ENCODE measurements at regions not wholly inside any gene's neighbourhood (a gene's known extent, or its start where the extent isn't known, plus 50 kb on each side); places are given as distances from the start of the nearest gene placed in this dataset.
"Not testable (repeated sequence)": the region's sequence is repeated elsewhere in the genome, so short reads cannot be mapped to it uniquely, and the experiment has no call there.

DNA sequence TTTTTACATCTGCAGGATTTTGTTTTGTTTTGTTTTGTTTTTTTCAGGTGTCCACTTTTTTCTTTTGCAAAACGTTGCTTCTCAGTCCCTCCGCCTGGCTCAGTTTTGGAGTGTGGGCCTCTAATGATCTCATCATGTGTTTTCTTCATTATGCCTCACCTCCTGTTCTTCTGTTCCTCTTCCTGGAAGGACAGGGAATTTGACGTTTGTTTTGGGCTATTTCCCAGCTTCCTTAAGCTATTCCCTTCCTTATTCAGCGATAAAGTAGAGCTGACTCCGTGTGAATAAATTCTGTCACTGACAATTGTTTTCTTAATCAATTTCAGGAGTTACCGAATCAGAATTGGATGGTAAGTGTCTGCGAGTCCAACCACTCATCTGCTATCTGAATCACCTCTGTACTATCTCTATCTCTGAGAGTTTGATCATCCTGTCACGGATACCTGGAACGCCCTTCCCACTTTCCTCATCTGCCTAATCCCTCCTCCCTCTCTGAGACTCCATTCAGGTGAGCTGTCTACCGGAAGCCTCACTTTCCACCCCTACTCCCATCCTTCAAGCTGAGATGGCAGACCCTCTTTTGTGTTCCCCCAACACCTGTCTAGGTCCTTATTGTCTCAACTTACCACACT is 218.4 kb downstream of the GATA3 start:
- H3K9me3 ChIP-seq: no peaks in the 10 kb centered on the region
- H3K4me3 ChIP-seq: no peak overlapping the region
- no peaks in the 10 kb centered on the region for H4K20me1 ChIP-seq
- no peak overlapping the region for H3K9ac ChIP-seq
- no peaks in the 10 kb centered on the region for H3K27me3 ChIP-seq
- no peak overlapping the region for H3K4me2 ChIP-seq
- H3K27ac ChIP-seq: no peak overlapping the region
- no peaks in the 10 kb centered on the region for H3K4me1 ChIP-seq
- no peak for TF ChIP-seq Cebpa-rat (IDR thresholded peaks at IDR 0.05)
- H3K36me3 ChIP-seq: no peaks in the 10 kb centered on the region

DNA sequence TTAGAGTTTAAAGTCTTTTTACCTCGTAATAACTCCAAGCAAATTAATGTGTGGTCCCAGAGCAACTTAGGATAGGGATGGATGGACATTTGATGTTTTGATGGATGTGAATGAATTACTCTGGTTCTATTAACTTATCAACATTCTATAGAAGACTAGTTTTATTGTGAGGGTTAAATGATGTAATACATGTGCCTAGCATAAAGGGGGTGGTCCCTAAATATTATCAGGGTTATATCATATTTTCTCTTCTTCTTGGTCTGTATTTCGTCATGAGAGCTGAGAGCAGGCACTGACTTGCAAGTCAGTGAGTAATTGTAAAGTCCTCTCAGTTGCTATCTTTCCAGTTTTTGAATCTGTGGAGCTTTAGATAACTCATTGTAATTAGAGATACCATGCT is 219.3 kb downstream of the GATA3 start:
- Histone ChIP-seq H4K20me1 (no peaks in the 10 kb centered on the region), H3K27me3 (no peaks in the 10 kb centered on the region), H3K4me2 (no peak overlapping the region), H3K4me3 (no peak overlapping the region), H3K9me3 (no peaks in the 10 kb centered on the region), H3K27ac (no peak overlapping the region), H3K4me1 (no peaks in the 10 kb centered on the region), H3K9ac (no peak overlapping the region), H3K36me3 (no peaks in the 10 kb centered on the region)
- no peak for TF ChIP-seq Cebpa-rat (IDR thresholded peaks at IDR 0.05)

DNA sequence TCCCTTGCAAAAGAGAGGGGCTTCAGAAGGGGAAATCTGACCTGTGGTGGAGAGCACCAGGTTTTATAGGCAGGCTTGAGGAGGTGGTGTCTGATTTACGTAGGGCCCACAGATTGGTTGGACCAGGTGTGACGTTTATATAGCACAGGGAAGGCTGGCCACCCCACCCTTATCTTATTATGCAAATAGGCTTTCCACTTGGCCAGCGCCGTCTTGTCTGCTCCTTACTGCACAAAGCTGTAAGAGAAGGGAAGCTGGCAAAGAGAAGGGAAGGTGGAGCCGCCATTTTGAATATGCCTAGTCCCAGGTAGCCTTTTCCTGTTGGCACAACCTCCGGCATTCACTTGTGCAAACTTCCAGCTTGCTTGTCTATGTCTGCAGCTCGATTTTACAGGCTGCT is 221.4 kb downstream of the GATA3 start:
- no peaks in the 10 kb centered on the region for H4K20me1 ChIP-seq
- no peaks in the 10 kb centered on the region for H3K27me3 ChIP-seq
- H3K36me3 ChIP-seq: no peaks in the 10 kb centered on the region
- H3K4me3 ChIP-seq: no peak overlapping the region
- no peak overlapping the region for H3K27ac ChIP-seq
- no peaks in the 10 kb centered on the region for H3K4me1 ChIP-seq
- no peak overlapping the region for H3K4me2 ChIP-seq
- H3K9ac ChIP-seq: no peak overlapping the region
- H3K9me3 ChIP-seq: no peaks in the 10 kb centered on the region
- TF ChIP-seq Cebpa-rat (IDR thresholded peaks at IDR 0.05): no peak

DNA sequence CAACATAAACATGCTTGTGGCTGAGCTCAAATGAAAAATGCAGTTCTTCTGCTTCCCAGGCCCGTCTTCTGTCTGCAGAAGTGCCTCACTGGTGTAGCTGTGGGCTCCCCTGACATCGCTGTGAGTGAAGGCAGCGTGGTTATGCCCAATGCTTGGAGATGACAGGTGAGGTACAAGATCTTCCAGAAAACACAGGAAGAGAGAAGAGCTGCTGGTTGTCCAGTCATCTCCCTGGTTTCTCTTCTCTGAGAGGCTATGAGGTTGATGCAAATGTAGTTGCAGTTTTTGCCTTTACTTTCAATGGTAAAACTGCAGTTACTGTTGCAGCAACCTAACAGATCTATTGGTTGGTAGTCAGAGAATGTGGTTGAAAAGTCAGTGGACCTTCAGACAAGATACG is 223.6 kb downstream of the GATA3 start:
- Histone ChIP-seq H3K9me3 (no peaks in the 10 kb centered on the region), H3K36me3 (no peaks in the 10 kb centered on the region), H3K4me1 (no peaks in the 10 kb centered on the region), H3K27me3 (no peaks in the 10 kb centered on the region), H3K9ac (no peak overlapping the region), H3K4me3 (no peak overlapping the region), H4K20me1 (no peaks in the 10 kb centered on the region), H3K4me2 (no peak overlapping the region), H3K27ac (no peak overlapping the region)
- TF ChIP-seq Cebpa-rat (IDR thresholded peaks at IDR 0.05): no peak

DNA sequence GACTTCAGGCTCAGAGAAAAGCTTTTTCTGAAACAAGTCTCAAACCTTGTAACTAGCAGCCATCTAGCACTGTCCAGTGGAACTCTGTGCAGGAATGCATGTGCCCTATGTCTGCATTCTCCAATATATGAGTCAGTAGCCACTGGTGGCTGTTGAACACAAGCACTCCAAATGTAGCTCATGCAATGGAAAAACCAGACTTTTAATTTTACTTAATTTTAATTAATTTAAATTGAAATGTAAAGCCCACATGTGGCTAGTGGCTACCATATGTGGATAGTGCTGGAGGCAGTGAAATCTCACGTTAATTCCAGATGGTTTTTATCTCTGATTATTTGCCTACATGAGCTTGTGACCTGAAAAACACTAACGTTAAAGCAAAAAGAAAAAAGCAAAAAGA is 225.1 kb downstream of the GATA3 start:
- H3K4me3 ChIP-seq: no peak overlapping the region
- no peak overlapping the region for H3K4me2 ChIP-seq
- no peaks in the 10 kb centered on the region for H3K36me3 ChIP-seq
- no peaks in the 10 kb centered on the region for H3K9me3 ChIP-seq
- H4K20me1 ChIP-seq: no peaks in the 10 kb centered on the region
- no peak overlapping the region for H3K9ac ChIP-seq
- no peaks in the 10 kb centered on the region for H3K27me3 ChIP-seq
- no peak for TF ChIP-seq Cebpa-rat (IDR thresholded peaks at IDR 0.05)
- no peak overlapping the region for H3K27ac ChIP-seq
- H3K4me1 ChIP-seq: no peaks in the 10 kb centered on the region

DNA sequence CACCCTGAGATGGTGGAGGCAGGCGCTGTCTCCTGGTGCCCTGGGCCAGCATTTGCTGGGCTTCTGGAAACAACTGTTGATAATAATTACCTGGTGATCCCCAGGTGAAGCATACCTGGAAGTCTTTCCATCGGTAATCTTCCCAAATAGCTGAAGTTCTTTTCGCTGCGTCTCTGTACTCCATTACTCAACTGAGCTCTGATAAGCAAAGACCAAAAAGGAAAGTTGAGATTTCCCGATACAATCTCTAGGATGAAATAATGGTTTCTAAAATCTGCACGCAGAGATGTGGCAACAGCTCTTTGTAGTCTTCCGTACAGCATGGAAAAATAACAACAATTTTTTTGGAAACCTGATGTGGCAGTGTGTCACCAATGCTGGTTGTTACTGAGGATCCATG is 226.5 kb downstream of the GATA3 start:
- Histone ChIP-seq H3K4me1 (no peaks in the 10 kb centered on the region), H3K9me3 (no peaks in the 10 kb centered on the region), H3K9ac (no peak overlapping the region), H3K27me3 (no peaks in the 10 kb centered on the region), H3K4me3 (no peak overlapping the region), H3K4me2 (no peak overlapping the region), H3K27ac (no peak overlapping the region), H3K36me3 (no peaks in the 10 kb centered on the region), H4K20me1 (no peaks in the 10 kb centered on the region)
- TF ChIP-seq Cebpa-rat (IDR thresholded peaks at IDR 0.05): no peak

DNA sequence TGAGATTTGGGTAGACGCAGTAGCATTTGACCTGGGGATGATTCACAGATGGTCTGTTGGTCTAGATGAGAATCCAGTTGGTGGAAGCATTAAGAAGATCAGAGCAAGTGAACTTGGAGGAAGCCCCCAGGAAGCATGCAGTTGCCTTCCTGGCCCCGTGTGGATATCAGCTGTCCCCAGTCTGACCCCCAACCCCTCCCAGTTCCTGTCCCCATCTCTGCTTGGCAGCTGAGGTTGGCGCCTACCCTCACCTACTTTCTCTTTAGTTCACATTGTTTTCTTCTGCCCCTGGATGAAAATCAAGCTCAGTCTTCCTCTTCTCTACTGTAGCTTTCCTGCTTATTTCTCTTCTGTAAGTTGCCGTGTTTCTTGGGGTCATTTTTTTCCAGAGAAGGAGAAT is 227.9 kb downstream of the GATA3 start:
- H3K4me3 ChIP-seq: no peak overlapping the region
- no peaks in the 10 kb centered on the region for H4K20me1 ChIP-seq
- H3K4me1 ChIP-seq: no peaks in the 10 kb centered on the region
- H3K4me2 ChIP-seq: no peak overlapping the region
- H3K27ac ChIP-seq: no peak overlapping the region
- H3K9ac ChIP-seq: no peak overlapping the region
- H3K27me3 ChIP-seq: no peaks in the 10 kb centered on the region
- H3K9me3 ChIP-seq: no peaks in the 10 kb centered on the region
- no peak for TF ChIP-seq Cebpa-rat (IDR thresholded peaks at IDR 0.05)
- H3K36me3 ChIP-seq: no peaks in the 10 kb centered on the region

DNA sequence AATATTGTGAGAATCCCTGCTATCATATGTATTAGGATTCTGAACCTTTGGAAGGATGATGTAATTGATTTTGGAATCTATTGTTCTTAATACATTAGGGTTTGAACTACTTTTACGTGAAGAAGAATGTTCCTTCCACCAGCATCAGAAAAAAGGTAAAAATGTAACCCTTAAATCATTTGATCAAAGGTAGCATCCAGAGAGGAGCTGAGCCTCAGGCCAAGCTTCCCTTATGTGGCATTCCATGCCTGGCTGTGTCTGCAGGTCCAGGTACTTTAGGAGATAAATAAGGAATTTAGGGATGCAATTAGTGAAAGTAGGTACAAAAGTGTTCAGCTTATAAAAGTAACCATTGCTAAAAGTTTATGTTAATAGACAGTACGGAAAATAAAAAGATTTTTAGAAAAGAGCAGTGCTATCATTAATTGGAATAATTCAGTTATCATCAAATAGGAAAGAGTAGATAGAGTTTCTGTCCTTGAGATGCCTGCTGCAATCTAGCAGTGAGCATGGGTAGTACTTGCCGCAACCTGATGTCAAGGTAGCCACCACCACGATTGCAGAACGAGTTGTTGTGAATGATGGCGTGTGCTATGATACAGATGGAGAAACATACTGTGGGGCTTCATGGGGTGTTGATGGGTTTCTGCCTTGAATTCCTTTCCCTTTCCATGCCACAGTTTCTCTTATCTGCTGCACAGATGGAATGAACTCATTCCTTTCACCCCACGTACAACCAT is 228.8 kb downstream of the GATA3 start:
- no peaks in the 10 kb centered on the region for H4K20me1 ChIP-seq
- H3K27me3 ChIP-seq: no peaks in the 10 kb centered on the region
- no peak overlapping the region for H3K27ac ChIP-seq
- no peak overlapping the region for H3K4me2 ChIP-seq
- H3K9me3 ChIP-seq: no peaks in the 10 kb centered on the region
- no peak overlapping the region for H3K9ac ChIP-seq
- H3K4me1 ChIP-seq: no peaks in the 10 kb centered on the region
- TF ChIP-seq Cebpa-rat (IDR thresholded peaks at IDR 0.05): no peak
- H3K4me3 ChIP-seq: no peak overlapping the region
- H3K36me3 ChIP-seq: no peaks in the 10 kb centered on the region

DNA sequence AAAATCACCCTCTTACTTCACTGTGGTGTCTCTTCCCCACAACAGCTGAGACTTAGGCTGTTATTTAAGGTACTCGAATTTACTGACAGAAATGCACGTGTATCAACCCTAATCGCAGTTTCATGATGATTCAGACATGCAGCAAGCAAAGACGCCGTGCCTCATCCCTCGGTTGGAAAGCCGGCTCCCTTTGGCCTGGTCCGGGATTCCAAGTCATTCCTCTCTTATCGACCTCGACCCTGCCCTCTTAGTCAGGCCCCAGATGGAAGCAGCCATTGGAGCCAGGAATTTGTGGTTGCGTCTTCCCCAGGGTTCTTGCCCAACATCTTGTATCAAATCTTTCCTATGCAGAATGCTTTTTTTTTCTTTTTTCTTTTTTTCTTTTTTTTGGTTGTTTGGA is 229.5 kb downstream of the GATA3 start:
- Histone ChIP-seq H3K36me3 (no peaks in the 10 kb centered on the region), H3K9me3 (no peaks in the 10 kb centered on the region), H3K4me2 (no peak overlapping the region), H3K4me1 (no peaks in the 10 kb centered on the region), H3K4me3 (no peak overlapping the region), H4K20me1 (no peaks in the 10 kb centered on the region), H3K27ac (no peak overlapping the region), H3K9ac (no peak overlapping the region), H3K27me3 (no peaks in the 10 kb centered on the region)
- TF ChIP-seq Cebpa-rat (IDR thresholded peaks at IDR 0.05): no peak

DNA sequence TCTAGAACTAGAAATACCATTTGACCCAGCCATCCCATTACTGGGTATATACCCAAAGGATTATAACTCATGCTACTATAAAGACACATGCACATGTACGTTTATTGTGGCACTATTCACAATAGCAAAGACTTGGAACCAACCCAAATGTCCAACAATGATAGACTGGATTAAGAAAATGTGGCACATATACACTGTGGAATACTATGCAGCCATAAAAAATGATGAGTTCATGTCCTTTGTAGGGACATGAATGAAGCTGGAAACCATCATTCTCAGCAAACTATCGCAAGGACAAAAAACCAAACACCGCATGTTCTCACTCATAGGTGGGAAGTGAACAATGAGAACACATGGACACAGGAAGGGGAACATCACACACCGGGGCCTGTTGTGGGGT is 231.5 kb downstream of the GATA3 start:
- not testable (repeated sequence) for H3K4me1 ChIP-seq, H3K4me2 ChIP-seq, H3K9ac ChIP-seq, H3K36me3 ChIP-seq, H3K9me3 ChIP-seq, H3K27me3 ChIP-seq, H3K4me3 ChIP-seq, H4K20me1 ChIP-seq, H3K27ac ChIP-seq

DNA sequence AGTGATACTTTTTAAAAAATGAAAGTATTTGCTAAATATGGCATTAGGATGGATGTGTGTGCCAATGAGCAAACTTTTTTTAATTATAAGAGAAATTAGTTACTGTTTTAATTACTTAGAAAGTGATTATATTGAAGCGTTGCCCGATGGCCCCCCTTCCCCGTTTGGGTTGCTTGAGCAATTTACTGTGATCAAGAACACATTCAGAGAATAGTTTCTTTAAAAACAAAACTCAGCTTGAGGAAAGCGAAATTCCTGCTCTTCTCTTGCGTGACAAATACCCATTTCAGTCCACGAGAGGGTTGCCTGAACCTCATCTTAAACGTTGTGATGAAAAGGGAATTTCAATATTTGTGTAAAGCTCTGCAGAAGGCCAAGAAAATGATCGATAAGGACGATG is 234.1 kb downstream of the GATA3 start:
- H3K36me3 ChIP-seq: no peaks in the 10 kb centered on the region
- H3K27me3 ChIP-seq: no peaks in the 10 kb centered on the region
- H4K20me1 ChIP-seq: no peaks in the 10 kb centered on the region
- H3K4me1 ChIP-seq: no peaks in the 10 kb centered on the region
- no peak overlapping the region for H3K4me2 ChIP-seq
- no peak for TF ChIP-seq Cebpa-rat (IDR thresholded peaks at IDR 0.05)
- H3K27ac ChIP-seq: no peak overlapping the region
- H3K9me3 ChIP-seq: no peaks in the 10 kb centered on the region
- no peak overlapping the region for H3K4me3 ChIP-seq
- no peak overlapping the region for H3K9ac ChIP-seq

Measured in BLaER1 (cell line).